Fibroblast of lung (primary cell): ENCODE measurements at regions not wholly inside any gene's neighbourhood (a gene's known extent, or its start where the extent isn't known, plus 50 kb on each side); places are given as distances from the start of the nearest gene placed in this dataset.
A peak's percentile ranks its signal among the peaks of the same experiment; 100 is the strongest.
"Not testable (repeated sequence)": the region's sequence is repeated elsewhere in the genome, so short reads cannot be mapped to it uniquely, and the experiment has no call there.

ENCODE experiments used
- DNase-seq, 2 donors: peaks; one replicate each; pipeline versions ENCODE4 v3.0.0 to v3.0.0-alpha.2; 2010; ENCODE audit warnings: low read depth in 2 of 2
- H2AFZ ChIP-seq: 2 replicates; pipeline ENCODE4 v1.5.1; 2012; ENCODE audit warnings: low read length, control low read depth, inconsistent platforms
- H3K27ac ChIP-seq: 2 replicates; pipeline ENCODE4 v1.5.1; 2011; ENCODE audit warnings: low read length, control low read depth; ENCODE audit not compliant: insufficient read depth
- H3K27me3 ChIP-seq: 2 replicates; pipeline ENCODE4 v1.5.1; 2011; ENCODE audit warnings: mild to moderate bottlenecking, low read length; ENCODE audit not compliant: control insufficient read depth, insufficient read depth
- H3K36me3 ChIP-seq: 2 replicates; pipeline ENCODE4 v1.5.1; 2011; ENCODE audit warnings: low read length; ENCODE audit not compliant: control insufficient read depth, insufficient read depth
- H3K4me1 ChIP-seq: 2 replicates; pipeline ENCODE4 v1.5.1; 2011; ENCODE audit warnings: low read length; ENCODE audit not compliant: control insufficient read depth, insufficient read depth; ENCODE audit errors: extremely low read depth
- H3K4me2 ChIP-seq: 2 replicates; pipeline ENCODE4 v1.5.1; 2011; ENCODE audit warnings: low read length, control low read depth; ENCODE audit not compliant: insufficient read depth; ENCODE audit errors: extremely low read depth
- H3K4me3 ChIP-seq, 4 experiments: fragments of 200-600 bp in 1 of 4; sonication (generic) in 1 of 4; replicated peaks in 1 of 4; 2 replicates each; pipeline ENCODE4 v1.5.1; 2011 to 2016; ENCODE audit warnings: low read length in 4 of 4, low read depth in 3 of 4, mild to moderate bottlenecking in 3 of 4, control low read depth in 2 of 4, inconsistent platforms in 1 of 4, mixed read lengths in 1 of 4; ENCODE audit not compliant: insufficient read depth in 1 of 4; ENCODE audit errors: control extremely low read depth in 1 of 4
- H3K79me2 ChIP-seq: 2 replicates; pipeline ENCODE4 v1.5.1; 2012; ENCODE audit warnings: mild to moderate bottlenecking, low read length, inconsistent platforms; ENCODE audit not compliant: control insufficient read depth, insufficient read depth
- H3K9ac ChIP-seq: 2 replicates; pipeline ENCODE4 v1.5.1; 2011; ENCODE audit warnings: mild to moderate bottlenecking, low read length, control low read depth; ENCODE audit not compliant: insufficient read depth
- H3K9me3 ChIP-seq: 2 replicates; pipeline ENCODE4 v1.5.1; 2012; ENCODE audit warnings: low read depth, low read length; ENCODE audit not compliant: control insufficient read depth, insufficient read depth
- H4K20me1 ChIP-seq: 2 replicates; pipeline ENCODE4 v1.5.1; 2011; ENCODE audit warnings: low read length; ENCODE audit not compliant: control insufficient read depth, insufficient read depth; ENCODE audit errors: extremely low read depth
- EZH2 ChIP-seq: IDR thresholded peaks from 2 replicates; pipeline ENCODE4 v1.5.1; 2012; ENCODE audit warnings: low read length, control low read depth, mild to moderate bottlenecking; ENCODE audit errors: missing control alignments
- TF ChIP-seq, protein P1 (sequence below), 2 donors: IDR thresholded peaks in 1 of 2; conservative IDR thresholded peaks in 1 of 2; 1 replicate in 1 of 2; 2 replicates in 1 of 2; pipeline ENCODE4 v1.5.1; 2011 to 2012; ENCODE audit warnings: low read length in 2 of 2, control low read depth in 1 of 2, inconsistent platforms in 1 of 2, low read depth in 1 of 2, mild to moderate bottlenecking in 1 of 2

- H2AFZ ChIP-seq, result no peak overlapping the region
- TF ChIP-seq, protein P1, sequence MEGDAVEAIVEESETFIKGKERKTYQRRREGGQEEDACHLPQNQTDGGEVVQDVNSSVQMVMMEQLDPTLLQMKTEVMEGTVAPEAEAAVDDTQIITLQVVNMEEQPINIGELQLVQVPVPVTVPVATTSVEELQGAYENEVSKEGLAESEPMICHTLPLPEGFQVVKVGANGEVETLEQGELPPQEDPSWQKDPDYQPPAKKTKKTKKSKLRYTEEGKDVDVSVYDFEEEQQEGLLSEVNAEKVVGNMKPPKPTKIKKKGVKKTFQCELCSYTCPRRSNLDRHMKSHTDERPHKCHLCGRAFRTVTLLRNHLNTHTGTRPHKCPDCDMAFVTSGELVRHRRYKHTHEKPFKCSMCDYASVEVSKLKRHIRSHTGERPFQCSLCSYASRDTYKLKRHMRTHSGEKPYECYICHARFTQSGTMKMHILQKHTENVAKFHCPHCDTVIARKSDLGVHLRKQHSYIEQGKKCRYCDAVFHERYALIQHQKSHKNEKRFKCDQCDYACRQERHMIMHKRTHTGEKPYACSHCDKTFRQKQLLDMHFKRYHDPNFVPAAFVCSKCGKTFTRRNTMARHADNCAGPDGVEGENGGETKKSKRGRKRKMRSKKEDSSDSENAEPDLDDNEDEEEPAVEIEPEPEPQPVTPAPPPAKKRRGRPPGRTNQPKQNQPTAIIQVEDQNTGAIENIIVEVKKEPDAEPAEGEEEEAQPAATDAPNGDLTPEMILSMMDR (conservative IDR thresholded peaks at IDR 0.05 in 1 of 2, IDR thresholded peaks at IDR 0.05 in 1 of 2; ENCODE audit: low read depth in 1 of 2, low read length in 2 of 2), result no peak
- TF ChIP-seq EZH2, result no peak
- DNase-seq, result peak; percentile 3 to 25
Measured at GRCh38 chr5:101306391-101307137, 403.5 kb upstream of the ST8SIA4 start.

GRCh38 chr5:101296477-101296876 is 393.4 kb upstream of the ST8SIA4 start:
- Histone ChIP-seq H3K9ac (no peak overlapping the region), H3K9me3 (no peaks in the 10 kb centered on the region), H3K79me2 (no peaks in the 10 kb centered on the region), H3K4me3 (no peak overlapping the region), H3K4me1 (no peaks in the 10 kb centered on the region), H4K20me1 (no peaks in the 10 kb centered on the region), H3K36me3 (no peaks in the 10 kb centered on the region), H3K4me2 (no peak overlapping the region), H3K27ac (no peak overlapping the region), H2AFZ (no peak overlapping the region), H3K27me3 (no peaks in the 10 kb centered on the region)
- DNase-seq, result no peak
- TF ChIP-seq EZH2, result no peak
- TF ChIP-seq, protein P1 (conservative IDR thresholded peaks at IDR 0.05 in 1 of 2, IDR thresholded peaks at IDR 0.05 in 1 of 2; ENCODE audit: low read depth in 1 of 2, low read length in 2 of 2), result no peak

More at GRCh38 chr5:101306391-101307137, 403.5 kb upstream of the ST8SIA4 start:
- Histone ChIP-seq H3K27ac (no peak overlapping the region), H3K27me3 (no peaks in the 10 kb centered on the region), H3K79me2 (no peaks in the 10 kb centered on the region), H3K36me3 (no peaks in the 10 kb centered on the region), H3K4me1 (no peaks in the 10 kb centered on the region), H3K9me3 (no peaks in the 10 kb centered on the region), H3K4me3 (no peak overlapping the region), H4K20me1 (no peaks in the 10 kb centered on the region), H3K4me2 (no peak overlapping the region), H3K9ac (no peak overlapping the region)

DNA sequence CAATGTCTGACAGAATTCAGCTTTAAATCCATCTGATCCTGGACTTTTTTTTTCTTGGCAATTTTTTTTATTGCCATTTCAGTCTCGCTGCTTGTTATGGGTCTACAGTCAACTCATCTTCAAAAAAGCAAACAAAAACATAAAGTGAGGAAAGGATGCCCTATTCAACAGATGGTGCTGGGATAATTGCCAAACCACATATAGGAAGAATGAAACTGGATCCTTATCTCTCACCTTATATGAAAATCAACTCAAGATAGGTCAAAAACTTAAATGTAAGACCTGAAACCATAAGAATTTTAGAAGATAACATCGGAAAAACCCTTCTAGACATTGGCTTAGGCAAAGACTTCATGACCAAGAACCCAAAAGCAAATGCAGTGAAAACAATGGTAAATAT is 389.1 kb upstream of the ST8SIA4 start:
- Histone ChIP-seq H3K27me3 (no peaks in the 10 kb centered on the region), H3K4me2 (no peak overlapping the region), H2AFZ (no peak overlapping the region), H3K79me2 (no peaks in the 10 kb centered on the region), H3K27ac (no peak overlapping the region), H3K9ac (no peak overlapping the region), H3K36me3 (no peaks in the 10 kb centered on the region), H3K4me1 (no peaks in the 10 kb centered on the region), H4K20me1 (no peaks in the 10 kb centered on the region), H3K9me3 (no peaks in the 10 kb centered on the region), H3K4me3 (no peak overlapping the region)
- DNase-seq, result no peak
- no peak for TF ChIP-seq EZH2
- TF ChIP-seq, protein P1 (conservative IDR thresholded peaks at IDR 0.05 in 1 of 2, IDR thresholded peaks at IDR 0.05 in 1 of 2; ENCODE audit: low read depth in 1 of 2, low read length in 2 of 2), result no peak

DNA sequence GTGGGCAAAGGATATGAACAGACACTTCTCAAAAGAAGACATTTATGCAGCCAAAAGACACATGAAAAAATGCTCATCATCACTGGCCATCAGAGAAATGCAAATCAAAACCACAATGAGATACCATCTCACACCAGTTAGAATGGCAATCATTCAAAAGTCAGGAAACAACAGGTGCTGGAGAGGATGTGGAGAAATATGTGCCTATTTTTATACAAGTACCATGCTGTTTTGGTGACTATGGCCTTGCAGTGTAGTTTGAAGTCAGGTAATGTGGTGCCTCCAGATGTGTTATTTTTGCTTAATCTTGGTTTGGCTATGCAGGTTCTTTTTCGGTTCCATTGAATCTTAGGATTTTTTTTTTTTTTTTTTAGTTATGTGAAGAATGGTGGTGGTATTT is 387.7 kb upstream of the ST8SIA4 start:
- not testable (repeated sequence) for H2AFZ ChIP-seq, H3K9me3 ChIP-seq, H3K27me3 ChIP-seq, H3K27ac ChIP-seq, H3K4me3 ChIP-seq, H3K36me3 ChIP-seq, DNase-seq, H3K9ac ChIP-seq, H4K20me1 ChIP-seq, H3K79me2 ChIP-seq, H3K4me1 ChIP-seq, H3K4me2 ChIP-seq
